ENCODE measurements at regions not wholly inside any gene's neighbourhood (a gene's known extent, or its start where the extent isn't known, plus 50 kb on each side); places are given as distances from the start of the nearest gene placed in this dataset.

DNA sequence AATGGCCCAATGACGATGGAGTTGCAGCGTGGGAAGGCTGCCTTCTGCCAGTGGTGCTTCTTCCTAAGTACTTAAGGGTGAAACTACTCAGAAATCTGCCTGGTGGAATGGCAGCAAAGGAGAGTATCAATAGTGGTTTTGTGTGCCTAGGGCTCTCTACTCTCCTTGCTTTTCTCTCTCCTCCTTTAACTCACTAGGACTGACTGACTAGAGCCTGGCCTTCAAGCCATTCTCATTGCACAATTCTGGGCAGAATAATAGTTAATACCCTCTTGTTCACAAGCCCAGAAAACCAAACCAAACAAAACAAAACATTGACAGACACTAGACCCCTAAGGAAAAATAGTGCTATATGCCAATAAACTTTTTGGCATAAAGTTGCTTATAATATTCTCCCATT is 171.2 kb upstream of the PTGFR start:
- no peak for TF ChIP-seq POLR2A (IDR thresholded peaks at IDR 0.05)
- TF ChIP-seq, protein P1, sequence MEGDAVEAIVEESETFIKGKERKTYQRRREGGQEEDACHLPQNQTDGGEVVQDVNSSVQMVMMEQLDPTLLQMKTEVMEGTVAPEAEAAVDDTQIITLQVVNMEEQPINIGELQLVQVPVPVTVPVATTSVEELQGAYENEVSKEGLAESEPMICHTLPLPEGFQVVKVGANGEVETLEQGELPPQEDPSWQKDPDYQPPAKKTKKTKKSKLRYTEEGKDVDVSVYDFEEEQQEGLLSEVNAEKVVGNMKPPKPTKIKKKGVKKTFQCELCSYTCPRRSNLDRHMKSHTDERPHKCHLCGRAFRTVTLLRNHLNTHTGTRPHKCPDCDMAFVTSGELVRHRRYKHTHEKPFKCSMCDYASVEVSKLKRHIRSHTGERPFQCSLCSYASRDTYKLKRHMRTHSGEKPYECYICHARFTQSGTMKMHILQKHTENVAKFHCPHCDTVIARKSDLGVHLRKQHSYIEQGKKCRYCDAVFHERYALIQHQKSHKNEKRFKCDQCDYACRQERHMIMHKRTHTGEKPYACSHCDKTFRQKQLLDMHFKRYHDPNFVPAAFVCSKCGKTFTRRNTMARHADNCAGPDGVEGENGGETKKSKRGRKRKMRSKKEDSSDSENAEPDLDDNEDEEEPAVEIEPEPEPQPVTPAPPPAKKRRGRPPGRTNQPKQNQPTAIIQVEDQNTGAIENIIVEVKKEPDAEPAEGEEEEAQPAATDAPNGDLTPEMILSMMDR (IDR thresholded peaks at IDR 0.05) = no peak
